HepG2 (cell line): ENCODE measurements at regions not wholly inside any gene's neighbourhood (a gene's known extent, or its start where the extent isn't known, plus 50 kb on each side); places are given as distances from the start of the nearest gene placed in this dataset.

ENCODE experiments used
- EZH2 ChIP-seq: conservative IDR thresholded peaks from 2 replicates; pipeline ENCODE4 v1.6.1; 2012; ENCODE audit warnings: mild to moderate bottlenecking, low read depth, low read length, moderate library complexity
- GTF2F1 ChIP-seq: fragments of 150-350 bp; IDR thresholded peaks from 2 replicates; pipeline ENCODE4 v1.6.1; 2014; ENCODE audit warnings: low read length
- POLR2A ChIP-seq, 2 experiments: IDR thresholded peaks; 2 replicates each; pipeline ENCODE4 v1.6.1; 2011; ENCODE audit warnings: low read depth in 2 of 2, low read length in 2 of 2, mild to moderate bottlenecking in 1 of 2, moderate library complexity in 1 of 2; ENCODE audit not compliant: insufficient read depth in 1 of 2
- POLR2AphosphoS5 ChIP-seq: IDR thresholded peaks from 2 replicates; pipeline ENCODE4 v1.6.1; 2012; ENCODE audit warnings: low read depth, low read length
- SMAD3 ChIP-seq: sonication (generic); formaldehyde crosslinking; IDR thresholded peaks from 2 replicates; pipeline ENCODE4 v1.4.0; 2020; ENCODE audit warnings: missing genetic modification reagents
- TGIF2 ChIP-seq: IDR thresholded peaks from 2 replicates; pipeline ENCODE4 v1.6.1; 2016; ENCODE audit warnings: control low read depth, missing compliant biosample characterization
- ZNF207 ChIP-seq: fragments of 450-650 bp; IDR thresholded peaks from 2 replicates; pipeline ENCODE4 v1.6.1; 2016; ENCODE audit warnings: antibody characterized with exemption, borderline replicate concordance
- ZNF24 ChIP-seq: fragments of 450-650 bp; IDR thresholded peaks from 2 replicates; pipeline ENCODE4 v1.6.1; 2017; ENCODE audit warnings: antibody characterized with exemption, mild to moderate bottlenecking
- ZNF792 ChIP-seq: IDR thresholded peaks from 2 replicates; pipeline ENCODE4 v1.6.1; 2016
- ZNF891 ChIP-seq: sonication (generic); formaldehyde crosslinking; IDR thresholded peaks from 2 replicates; pipeline ENCODE4 v1.5.0; 2020; ENCODE audit warnings: mild to moderate bottlenecking, missing genetic modification reagents
- TF ChIP-seq, protein P1 (sequence below): IDR thresholded peaks from 2 replicates; pipeline ENCODE4 v1.6.1; 2012; ENCODE audit warnings: inconsistent platforms
- TF ChIP-seq, protein P2 (sequence below): sonication (generic); formaldehyde crosslinking; conservative IDR thresholded peaks from 2 replicates; pipeline ENCODE4 v1.4.0; 2020; ENCODE audit warnings: missing genetic modification reagents
- TF ChIP-seq, protein P3 (sequence below): sonication (generic); formaldehyde crosslinking; IDR thresholded peaks from 2 replicates; pipeline ENCODE4 v1.4.0; 2020; ENCODE audit warnings: mild to moderate bottlenecking, missing genetic modification reagents

DNA sequence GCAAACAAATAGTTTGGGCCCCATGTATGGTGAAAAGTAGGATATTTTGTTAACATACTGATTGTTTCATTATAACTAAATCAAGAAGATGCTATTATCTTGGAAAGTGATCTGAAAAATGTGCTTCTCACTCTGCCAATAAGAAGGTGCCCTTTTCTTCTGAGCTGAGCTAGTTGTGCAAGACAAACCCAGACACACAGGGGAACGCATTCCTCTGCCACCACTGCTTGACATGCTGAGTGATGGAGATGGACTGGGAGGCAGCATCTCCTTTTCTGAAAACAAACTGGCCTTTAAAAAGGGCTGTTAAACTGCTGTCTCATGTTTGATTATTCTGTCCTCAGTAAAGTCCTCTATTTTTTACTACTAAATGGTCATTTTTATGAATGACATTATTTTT, 1989.9 kb upstream of the CELF4 start:
- TF ChIP-seq, protein P1, sequence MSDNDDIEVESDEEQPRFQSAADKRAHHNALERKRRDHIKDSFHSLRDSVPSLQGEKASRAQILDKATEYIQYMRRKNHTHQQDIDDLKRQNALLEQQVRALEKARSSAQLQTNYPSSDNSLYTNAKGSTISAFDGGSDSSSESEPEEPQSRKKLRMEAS, result no peak
- TF ChIP-seq POLR2AphosphoS5, result no peak
- TF ChIP-seq GTF2F1, result no peak
- TF ChIP-seq, protein P2, sequence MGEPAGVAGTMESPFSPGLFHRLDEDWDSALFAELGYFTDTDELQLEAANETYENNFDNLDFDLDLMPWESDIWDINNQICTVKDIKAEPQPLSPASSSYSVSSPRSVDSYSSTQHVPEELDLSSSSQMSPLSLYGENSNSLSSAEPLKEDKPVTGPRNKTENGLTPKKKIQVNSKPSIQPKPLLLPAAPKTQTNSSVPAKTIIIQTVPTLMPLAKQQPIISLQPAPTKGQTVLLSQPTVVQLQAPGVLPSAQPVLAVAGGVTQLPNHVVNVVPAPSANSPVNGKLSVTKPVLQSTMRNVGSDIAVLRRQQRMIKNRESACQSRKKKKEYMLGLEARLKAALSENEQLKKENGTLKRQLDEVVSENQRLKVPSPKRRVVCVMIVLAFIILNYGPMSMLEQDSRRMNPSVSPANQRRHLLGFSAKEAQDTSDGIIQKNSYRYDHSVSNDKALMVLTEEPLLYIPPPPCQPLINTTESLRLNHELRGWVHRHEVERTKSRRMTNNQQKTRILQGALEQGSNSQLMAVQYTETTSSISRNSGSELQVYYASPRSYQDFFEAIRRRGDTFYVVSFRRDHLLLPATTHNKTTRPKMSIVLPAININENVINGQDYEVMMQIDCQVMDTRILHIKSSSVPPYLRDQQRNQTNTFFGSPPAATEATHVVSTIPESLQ (CRISPR knock-in tag), result no peak
- no peak for TF ChIP-seq POLR2A (IDR thresholded peaks at IDR 0.05; ENCODE audit: insufficient read depth in 1 of 2, low read depth in 2 of 2, low read length in 2 of 2)
- no peak for TF ChIP-seq ZNF24
- TF ChIP-seq SMAD3, result no peak
- no peak for TF ChIP-seq ZNF891 (CRISPR knock-in tag)
- TF ChIP-seq TGIF2, result no peak
- no peak for TF ChIP-seq ZNF792 (CRISPR knock-in tag)
- TF ChIP-seq ZNF207, result no peak
- no peak for TF ChIP-seq EZH2
- TF ChIP-seq, protein P3, sequence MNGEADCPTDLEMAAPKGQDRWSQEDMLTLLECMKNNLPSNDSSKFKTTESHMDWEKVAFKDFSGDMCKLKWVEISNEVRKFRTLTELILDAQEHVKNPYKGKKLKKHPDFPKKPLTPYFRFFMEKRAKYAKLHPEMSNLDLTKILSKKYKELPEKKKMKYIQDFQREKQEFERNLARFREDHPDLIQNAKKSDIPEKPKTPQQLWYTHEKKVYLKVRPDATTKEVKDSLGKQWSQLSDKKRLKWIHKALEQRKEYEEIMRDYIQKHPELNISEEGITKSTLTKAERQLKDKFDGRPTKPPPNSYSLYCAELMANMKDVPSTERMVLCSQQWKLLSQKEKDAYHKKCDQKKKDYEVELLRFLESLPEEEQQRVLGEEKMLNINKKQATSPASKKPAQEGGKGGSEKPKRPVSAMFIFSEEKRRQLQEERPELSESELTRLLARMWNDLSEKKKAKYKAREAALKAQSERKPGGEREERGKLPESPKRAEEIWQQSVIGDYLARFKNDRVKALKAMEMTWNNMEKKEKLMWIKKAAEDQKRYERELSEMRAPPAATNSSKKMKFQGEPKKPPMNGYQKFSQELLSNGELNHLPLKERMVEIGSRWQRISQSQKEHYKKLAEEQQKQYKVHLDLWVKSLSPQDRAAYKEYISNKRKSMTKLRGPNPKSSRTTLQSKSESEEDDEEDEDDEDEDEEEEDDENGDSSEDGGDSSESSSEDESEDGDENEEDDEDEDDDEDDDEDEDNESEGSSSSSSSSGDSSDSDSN, result no peak
